SK-N-SH treated with all-trans-retinoic acid at 6 μM for 48 hours (cell line): ENCODE measurements at regions not wholly inside any gene's neighbourhood (a gene's known extent, or its start where the extent isn't known, plus 50 kb on each side); places are given as distances from the start of the nearest gene placed in this dataset.

Source experiments
- ATAC-seq: fragments of 200-7000 bp; cut with Tn5 transposase; 3 replicates; pipeline ENCODE4 v1.9.1; 2020; ENCODE audit warnings: mild to moderate bottlenecking, moderate library complexity
- ARNTL ChIP-seq: fragments of 450-650 bp; formaldehyde crosslinking; IDR thresholded peaks from 2 replicates; pipeline ENCODE4 v1.5.0; 2020; ENCODE audit warnings: low read depth, mild to moderate bottlenecking, moderate library complexity, borderline replicate concordance
- BACH2 ChIP-seq: fragments of 250-450 bp; sonication (Bioruptor Pico); IDR thresholded peaks from 2 replicates; pipeline ENCODE4 v1.9.0; 2021; ENCODE audit warnings: mild to moderate bottlenecking, borderline replicate concordance
- CREB5 ChIP-seq: fragments of 250-450 bp; sonication (Bioruptor Pico); IDR thresholded peaks from 2 replicates; pipeline ENCODE4 v1.5.1; 2020; ENCODE audit warnings: low read depth, mild to moderate bottlenecking, moderate library complexity
- CSDC2 ChIP-seq: fragments of 250-450 bp; sonication (Bioruptor Pico); IDR thresholded peaks from 2 replicates; pipeline ENCODE4 v1.5.0; 2020; ENCODE audit warnings: mild to moderate bottlenecking, moderate library complexity
- CSRNP3 ChIP-seq: fragments of 250-450 bp; sonication (Bioruptor Pico); IDR thresholded peaks from 2 replicates; pipeline ENCODE4 v1.5.1; 2021; ENCODE audit warnings: mild to moderate bottlenecking, moderate library complexity
- ESRRG ChIP-seq: fragments of 250-450 bp; sonication (Bioruptor Pico); IDR thresholded peaks from 2 replicates; pipeline ENCODE4 v1.6.1; 2021; ENCODE audit warnings: mild to moderate bottlenecking
- ISL1 ChIP-seq: fragments of 250-450 bp; sonication (Bioruptor Pico); IDR thresholded peaks from 2 replicates; pipeline ENCODE4 v2.1.2; 2022; ENCODE audit warnings: mild to moderate bottlenecking, moderate library complexity
- OSR1 ChIP-seq: fragments of 250-450 bp; sonication (Bioruptor Pico); IDR thresholded peaks from 2 replicates; pipeline ENCODE4 v1.8.0; 2022; ENCODE audit warnings: moderate library complexity, mild to moderate bottlenecking, inconsistent platforms
- PATZ1 ChIP-seq: fragments of 250-450 bp; sonication (Bioruptor Pico); IDR thresholded peaks from 2 replicates; pipeline ENCODE4 v1.8.0; 2020; ENCODE audit warnings: mild to moderate bottlenecking, moderate library complexity, borderline replicate concordance
- PPARA ChIP-seq: fragments of 250-450 bp; sonication (Bioruptor Pico); IDR thresholded peaks from 2 replicates; pipeline ENCODE4 v1.5.0; 2020; ENCODE audit warnings: mild to moderate bottlenecking, borderline replicate concordance
- RARB ChIP-seq: fragments of 250-450 bp; sonication (Bioruptor Pico); IDR thresholded peaks from 2 replicates; pipeline ENCODE4 v1.8.0; 2021; ENCODE audit warnings: mild to moderate bottlenecking, moderate library complexity
- SNAI2 ChIP-seq: fragments of 250-450 bp; sonication (Bioruptor Pico); IDR thresholded peaks from 2 replicates; pipeline ENCODE4 v1.5.0; 2020; ENCODE audit warnings: mild to moderate bottlenecking, moderate library complexity
- TCF4 ChIP-seq: fragments of 250-450 bp; sonication (Bioruptor Pico); IDR thresholded peaks from 2 replicates; pipeline ENCODE4 v1.8.0; 2021; ENCODE audit warnings: mild to moderate bottlenecking, moderate library complexity, borderline replicate concordance
- TSHZ2 ChIP-seq: fragments of 250-450 bp; sonication (Bioruptor Pico); IDR thresholded peaks from 2 replicates; pipeline ENCODE4 v1.5.0; 2020; ENCODE audit warnings: mild to moderate bottlenecking, moderate library complexity
- ZC3H10 ChIP-seq: fragments of 250-450 bp; sonication (Bioruptor Pico); IDR thresholded peaks from 2 replicates; pipeline ENCODE4 v1.5.1; 2021; ENCODE audit warnings: mild to moderate bottlenecking, moderate library complexity
- ZFP3 ChIP-seq: fragments of 250-450 bp; sonication (Bioruptor Pico); IDR thresholded peaks from 2 replicates; pipeline ENCODE4 v1.5.0; 2020; ENCODE audit warnings: mild to moderate bottlenecking, moderate library complexity
- ZFP30 ChIP-seq: fragments of 450-650 bp; formaldehyde crosslinking; IDR thresholded peaks from 2 replicates; pipeline ENCODE4 v1.5.0; 2022; ENCODE audit warnings: mild to moderate bottlenecking, moderate library complexity
- ZNF565 ChIP-seq: fragments of 450-650 bp; formaldehyde crosslinking; conservative IDR thresholded peaks from 2 replicates; pipeline ENCODE4 v1.5.0; 2020; ENCODE audit warnings: low read depth, mild to moderate bottlenecking, moderate library complexity
- ZNF70 ChIP-seq: fragments of 450-650 bp; formaldehyde crosslinking; IDR thresholded peaks from 2 replicates; pipeline ENCODE4 v1.5.0; 2020; ENCODE audit warnings: mild to moderate bottlenecking, moderate library complexity
- ZNF8 ChIP-seq: fragments of 450-650 bp; formaldehyde crosslinking; IDR thresholded peaks from 2 replicates; pipeline ENCODE4 v1.5.0; 2020; ENCODE audit warnings: mild to moderate bottlenecking, moderate library complexity

- no peak for ATAC-seq
- no peak for TF ChIP-seq TSHZ2
- no peak for TF ChIP-seq PPARA
- TF ChIP-seq ZC3H10 (CRISPR knock-in tag), result no peak
Observed at GRCh38 chr7:124261710-124262109, 228.8 kb upstream of the TMEM229A start.

GRCh38 chr7:124257638-124258308 lies 224.9 kb upstream of the TMEM229A start:
- no peak for ATAC-seq
- TF ChIP-seq ZFP30 (CRISPR knock-in tag) (no peak), PATZ1 (no peak), BACH2 (no peak), TCF4 (no peak), CSDC2 (CRISPR knock-in tag) (no peak), ZNF565 (CRISPR knock-in tag) (no peak), SNAI2 (CRISPR knock-in tag) (no peak), ESRRG (no peak), ARNTL (CRISPR knock-in tag) (no peak), TSHZ2 (no peak), ZFP3 (no peak), OSR1 (CRISPR knock-in tag) (no peak), CREB5 (no peak), ZNF70 (no peak)

- no peak for ATAC-seq
- TF ChIP-seq PPARA (no peak), ZNF70 (no peak), ZC3H10 (CRISPR knock-in tag) (no peak), RARB (CRISPR knock-in tag) (no peak), BACH2 (no peak), ESRRG (no peak), ISL1 (CRISPR knock-in tag) (peak; percentile 79), ZFP30 (CRISPR knock-in tag) (no peak)
Observed at GRCh38 chr7:124255041-124255655, 222.3 kb upstream of the TMEM229A start.

- ATAC-seq, result no peak
- TF ChIP-seq TSHZ2 (no peak), SNAI2 (CRISPR knock-in tag) (no peak), PPARA (no peak), BACH2 (no peak), ZNF8 (CRISPR knock-in tag) (no peak), ISL1 (CRISPR knock-in tag) (no peak), ZFP3 (no peak), ZC3H10 (CRISPR knock-in tag) (no peak), CSRNP3 (no peak), CSDC2 (CRISPR knock-in tag) (no peak), ZNF565 (CRISPR knock-in tag) (no peak), ESRRG (no peak)
Observed at GRCh38 chr7:124254396-124254795, 221.5 kb upstream of the TMEM229A start.
